ENCODE measurements at regions not wholly inside any gene's neighbourhood (a gene's known extent, or its start where the extent isn't known, plus 50 kb on each side); places are given as distances from the start of the nearest gene placed in this dataset.

DNA sequence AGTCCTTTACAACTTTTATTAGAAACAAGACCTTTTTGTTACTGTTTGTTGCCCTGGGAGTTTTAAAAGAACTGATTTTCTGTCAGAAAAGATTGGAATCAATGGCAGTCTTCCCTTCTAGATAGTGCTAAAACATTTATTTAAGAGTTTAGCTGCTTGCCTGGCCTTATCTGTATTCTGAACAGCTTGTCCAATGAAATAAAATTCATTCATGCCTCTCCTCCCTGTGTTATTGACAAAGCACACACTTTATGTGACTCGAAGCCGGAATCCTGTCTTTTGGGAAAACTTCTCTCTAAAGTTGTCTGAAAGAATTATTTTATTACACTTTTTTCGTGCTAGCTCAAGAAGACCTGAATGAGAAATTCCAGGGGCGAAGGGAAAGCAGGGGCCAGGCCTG is 992.5 kb downstream of the TYW1 start:
- TF ChIP-seq CTCF (conservative IDR thresholded peaks at IDR 0.05; ENCODE audit: low read depth in 2 of 2) (no peak), POLR2AphosphoS5 (IDR thresholded peaks at IDR 0.05; ENCODE audit: low read depth) (no peak), EZH2 (IDR thresholded peaks at IDR 0.05; ENCODE audit: low read depth, unreplicated experiment) (no peak), CREB1 (CRISPR knock-in tag; IDR thresholded peaks at IDR 0.05; ENCODE audit: low read depth) (no peak), STAT1 (IDR thresholded peaks at IDR 0.05; ENCODE audit: unreplicated experiment) (no peak), EZH2phosphoT487 (IDR thresholded peaks at IDR 0.05; ENCODE audit: unreplicated experiment) (no peak), NANOG (IDR thresholded peaks at IDR 0.05; ENCODE audit: borderline replicate concordance) (no peak), ZNF331 (CRISPR knock-in tag; IDR thresholded peaks at IDR 0.05; ENCODE audit: low read depth) (no peak), JUNB (IDR thresholded peaks at IDR 0.05; ENCODE audit: unreplicated experiment) (no peak)
- TF ChIP-seq, protein P1, sequence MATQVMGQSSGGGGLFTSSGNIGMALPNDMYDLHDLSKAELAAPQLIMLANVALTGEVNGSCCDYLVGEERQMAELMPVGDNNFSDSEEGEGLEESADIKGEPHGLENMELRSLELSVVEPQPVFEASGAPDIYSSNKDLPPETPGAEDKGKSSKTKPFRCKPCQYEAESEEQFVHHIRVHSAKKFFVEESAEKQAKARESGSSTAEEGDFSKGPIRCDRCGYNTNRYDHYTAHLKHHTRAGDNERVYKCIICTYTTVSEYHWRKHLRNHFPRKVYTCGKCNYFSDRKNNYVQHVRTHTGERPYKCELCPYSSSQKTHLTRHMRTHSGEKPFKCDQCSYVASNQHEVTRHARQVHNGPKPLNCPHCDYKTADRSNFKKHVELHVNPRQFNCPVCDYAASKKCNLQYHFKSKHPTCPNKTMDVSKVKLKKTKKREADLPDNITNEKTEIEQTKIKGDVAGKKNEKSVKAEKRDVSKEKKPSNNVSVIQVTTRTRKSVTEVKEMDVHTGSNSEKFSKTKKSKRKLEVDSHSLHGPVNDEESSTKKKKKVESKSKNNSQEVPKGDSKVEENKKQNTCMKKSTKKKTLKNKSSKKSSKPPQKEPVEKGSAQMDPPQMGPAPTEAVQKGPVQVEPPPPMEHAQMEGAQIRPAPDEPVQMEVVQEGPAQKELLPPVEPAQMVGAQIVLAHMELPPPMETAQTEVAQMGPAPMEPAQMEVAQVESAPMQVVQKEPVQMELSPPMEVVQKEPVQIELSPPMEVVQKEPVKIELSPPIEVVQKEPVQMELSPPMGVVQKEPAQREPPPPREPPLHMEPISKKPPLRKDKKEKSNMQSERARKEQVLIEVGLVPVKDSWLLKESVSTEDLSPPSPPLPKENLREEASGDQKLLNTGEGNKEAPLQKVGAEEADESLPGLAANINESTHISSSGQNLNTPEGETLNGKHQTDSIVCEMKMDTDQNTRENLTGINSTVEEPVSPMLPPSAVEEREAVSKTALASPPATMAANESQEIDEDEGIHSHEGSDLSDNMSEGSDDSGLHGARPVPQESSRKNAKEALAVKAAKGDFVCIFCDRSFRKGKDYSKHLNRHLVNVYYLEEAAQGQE (IDR thresholded peaks at IDR 0.05; ENCODE audit: unreplicated experiment), result no peak
